Ectodermal cell (in vitro differentiated cells): ENCODE measurements at regions not wholly inside any gene's neighbourhood (a gene's known extent, or its start where the extent isn't known, plus 50 kb on each side); places are given as distances from the start of the nearest gene placed in this dataset.

Experiments used
- H3K27ac ChIP-seq: 2 replicates; pipeline ENCODE4 v1.7.0; 2013; ENCODE audit warnings: mild to moderate bottlenecking, low read depth, low read length; ENCODE audit not compliant: insufficient read depth, poor library complexity, severe bottlenecking
- H3K27me3 ChIP-seq: 2 replicates; pipeline ENCODE4 v1.7.0; 2013; ENCODE audit warnings: mild to moderate bottlenecking, low read length; ENCODE audit not compliant: insufficient read depth, control insufficient read depth, poor library complexity, severe bottlenecking
- H3K36me3 ChIP-seq: one replicate; pipeline ENCODE4 v1.7.0; 2013; ENCODE audit warnings: low read length; ENCODE audit not compliant: control insufficient read depth, insufficient read depth
- H3K4me1 ChIP-seq: one replicate; pipeline ENCODE4 v1.7.0; 2013; ENCODE audit warnings: low read length; ENCODE audit not compliant: control insufficient read depth, insufficient read depth
- H3K4me3 ChIP-seq: 2 replicates; pipeline ENCODE4 v1.7.0; 2013; ENCODE audit warnings: low read depth, low read length, control low read depth; ENCODE audit not compliant: insufficient read depth
- H3K9me3 ChIP-seq: 2 replicates; pipeline ENCODE4 v1.7.0; 2013; ENCODE audit warnings: mild to moderate bottlenecking, low read length, moderate library complexity; ENCODE audit not compliant: control insufficient read depth
- WGBS, 2 experiments: methylation state at CpG; one replicate each; pipeline ENCODE4 v1.1.7; 2013; ENCODE audit warnings: missing lambda C conversion rate in 2 of 2; 5-methylcytosine and 5-hydroxymethylcytosine counted together

GRCh38 chr10:24080207-24080606, 128.7 kb upstream of the KIAA1217 start:
- H3K9me3 ChIP-seq: no peaks in the 10 kb centered on the region
- H3K36me3 ChIP-seq: no peaks in the 10 kb centered on the region
- 82 to 84% methylated on average over 4 of the region's 4 CpGs for whole genome bisulfite sequencing, 2 experiments
- no peak overlapping the region for H3K4me3 ChIP-seq
- no peak overlapping the region for H3K27ac ChIP-seq
- H3K27me3 ChIP-seq: no peaks in the 10 kb centered on the region
- H3K4me1 ChIP-seq: peaks cover 5% of the 10 kb centered on the region

- no peaks in the 10 kb centered on the region for H3K36me3 ChIP-seq
- H3K27me3 ChIP-seq: no peaks in the 10 kb centered on the region
- H3K4me3 ChIP-seq: no peak overlapping the region
- peaks cover 1% of the 10 kb centered on the region for H3K4me1 ChIP-seq
- no peak overlapping the region for H3K27ac ChIP-seq
- H3K9me3 ChIP-seq: no peaks in the 10 kb centered on the region
- 83 to 90% methylated on average over 3 of the region's 3 CpGs for WGBS, 2 experiments
Observed at GRCh38 chr10:24086296-24087086, 122.4 kb upstream of the KIAA1217 start.

GRCh38 chr10:24091256-24091655, 117.7 kb upstream of the KIAA1217 start:
- H3K9me3 ChIP-seq: no peaks in the 10 kb centered on the region
- no peaks in the 10 kb centered on the region for H3K4me1 ChIP-seq
- H3K36me3 ChIP-seq: no peaks in the 10 kb centered on the region
- no peaks in the 10 kb centered on the region for H3K27me3 ChIP-seq
- no peak overlapping the region for H3K4me3 ChIP-seq
- H3K27ac ChIP-seq: no peak overlapping the region
- WGBS, 2 experiments: 91 to 100% methylated on average over 2 of the region's 2 CpGs

GRCh38 chr10:24096281-24096680, 112.7 kb upstream of the KIAA1217 start:
- H3K4me3 ChIP-seq: no peak overlapping the region
- no peaks in the 10 kb centered on the region for H3K9me3 ChIP-seq
- no peaks in the 10 kb centered on the region for H3K27me3 ChIP-seq
- no peaks in the 10 kb centered on the region for H3K36me3 ChIP-seq
- H3K27ac ChIP-seq: peak overlapping the region; percentile 16
- WGBS, 2 experiments: 0 to 7% methylated on average over 1 of the region's 1 CpG
- H3K4me1 ChIP-seq: no peaks in the 10 kb centered on the region

- Histone ChIP-seq H3K4me1 (no peaks in the 10 kb centered on the region), H3K27ac (no peak overlapping the region), H3K27me3 (no peaks in the 10 kb centered on the region), H3K9me3 (no peaks in the 10 kb centered on the region), H3K4me3 (no peak overlapping the region), H3K36me3 (no peaks in the 10 kb centered on the region)
- 84 to 87% methylated on average over 7 of the region's 7 CpGs for WGBS, 2 experiments
Observed at GRCh38 chr10:24097751-24098207, 111.2 kb upstream of the KIAA1217 start.

- H3K4me1 ChIP-seq: no peaks in the 10 kb centered on the region
- no peak overlapping the region for H3K4me3 ChIP-seq
- 96 to 100% methylated on average over 1 of the region's 1 CpG for WGBS, 2 experiments
- H3K27me3 ChIP-seq: no peaks in the 10 kb centered on the region
- H3K27ac ChIP-seq: no peak overlapping the region
- H3K9me3 ChIP-seq: peaks cover 3% of the 10 kb centered on the region
- no peaks in the 10 kb centered on the region for H3K36me3 ChIP-seq
Observed at GRCh38 chr10:24104895-24105294, 104.0 kb upstream of the KIAA1217 start.

GRCh38 chr10:24113901-24114300, 95.0 kb upstream of the KIAA1217 start:
- Histone ChIP-seq H3K36me3 (no peaks in the 10 kb centered on the region), H3K27ac (no peak overlapping the region), H3K27me3 (no peaks in the 10 kb centered on the region), H3K9me3 (no peaks in the 10 kb centered on the region), H3K4me3 (no peak overlapping the region), H3K4me1 (peaks cover 6% of the 10 kb centered on the region)
- 92 to 93% methylated on average over 3 of the region's 3 CpGs for WGBS, 2 experiments

GRCh38 chr10:24114556-24114955, 94.4 kb upstream of the KIAA1217 start:
- 93 to 96% methylated on average over 3 of the region's 3 CpGs for WGBS, 2 experiments

GRCh38 chr10:24115403-24115802, 93.5 kb upstream of the KIAA1217 start:
- no peaks in the 10 kb centered on the region for H3K9me3 ChIP-seq
- no peak overlapping the region for H3K27ac ChIP-seq
- H3K4me1 ChIP-seq: peaks cover 6% of the 10 kb centered on the region
- 91 to 94% methylated on average over 1 of the region's 1 CpG for WGBS, 2 experiments
- no peak overlapping the region for H3K4me3 ChIP-seq
- H3K36me3 ChIP-seq: no peaks in the 10 kb centered on the region
- H3K27me3 ChIP-seq: no peaks in the 10 kb centered on the region

More at GRCh38 chr10:24114556-24114955, 94.4 kb upstream of the KIAA1217 start:
- Histone ChIP-seq H3K9me3 (no peaks in the 10 kb centered on the region), H3K4me3 (no peak overlapping the region), H3K36me3 (no peaks in the 10 kb centered on the region), H3K4me1 (peaks cover 6% of the 10 kb centered on the region), H3K27me3 (no peaks in the 10 kb centered on the region), H3K27ac (no peak overlapping the region)

- Histone ChIP-seq H3K27ac (no peak overlapping the region), H3K4me1 (peaks cover 6% of the 10 kb centered on the region), H3K36me3 (no peaks in the 10 kb centered on the region), H3K4me3 (no peak overlapping the region), H3K27me3 (no peaks in the 10 kb centered on the region), H3K9me3 (no peaks in the 10 kb centered on the region)
- 28 to 30% methylated on average over 12 of the region's 12 CpGs for WGBS, 2 experiments
Observed at GRCh38 chr10:24118246-24118645, 90.7 kb upstream of the KIAA1217 start.
